ENCODE measurements at regions not wholly inside any gene's neighbourhood (a gene's known extent, or its start where the extent isn't known, plus 50 kb on each side); places are given as distances from the start of the nearest gene placed in this dataset.
"Not testable (repeated sequence)": the region's sequence is repeated elsewhere in the genome, so short reads cannot be mapped to it uniquely, and the experiment has no call there.

DNA sequence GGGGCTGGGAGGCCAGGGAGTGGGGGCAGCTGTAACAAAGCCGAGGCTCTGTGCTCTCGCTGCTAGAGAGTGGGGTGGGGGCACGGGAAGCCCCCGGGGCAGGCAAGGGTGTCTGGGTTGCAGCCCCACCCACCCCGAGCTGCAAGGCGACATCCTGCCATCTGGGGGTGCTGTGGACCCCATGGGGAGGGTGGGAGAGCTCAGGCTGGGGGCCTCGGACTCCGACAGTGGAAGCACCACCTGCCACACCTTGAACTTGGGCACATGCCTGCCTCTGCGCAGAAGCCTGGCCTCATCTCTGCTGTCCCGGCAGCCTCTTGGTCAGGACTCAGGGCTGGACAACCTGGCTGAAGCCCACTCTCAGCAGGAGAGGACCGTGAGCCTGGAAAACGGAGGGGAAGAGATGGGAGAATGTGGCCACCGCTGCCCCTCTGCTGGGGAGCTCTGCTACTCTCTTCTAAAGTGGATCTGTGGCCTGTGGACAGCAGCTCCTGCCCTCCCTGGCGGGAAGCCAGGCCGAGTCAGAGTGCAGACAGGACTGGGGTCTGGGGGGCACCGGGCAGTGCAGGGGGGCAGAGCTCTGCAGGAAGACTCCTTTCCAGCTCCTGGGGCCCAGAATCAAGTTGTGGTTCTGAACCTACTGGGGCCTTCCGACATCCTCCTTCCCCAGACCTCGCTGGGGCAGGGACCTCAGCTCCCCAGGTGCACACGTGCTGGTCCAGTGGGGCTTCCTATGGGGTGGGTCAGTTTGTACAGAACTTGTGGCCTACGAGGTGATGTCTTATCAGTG is 207.2 kb downstream of the BANP start:
- TF ChIP-seq, protein P1, sequence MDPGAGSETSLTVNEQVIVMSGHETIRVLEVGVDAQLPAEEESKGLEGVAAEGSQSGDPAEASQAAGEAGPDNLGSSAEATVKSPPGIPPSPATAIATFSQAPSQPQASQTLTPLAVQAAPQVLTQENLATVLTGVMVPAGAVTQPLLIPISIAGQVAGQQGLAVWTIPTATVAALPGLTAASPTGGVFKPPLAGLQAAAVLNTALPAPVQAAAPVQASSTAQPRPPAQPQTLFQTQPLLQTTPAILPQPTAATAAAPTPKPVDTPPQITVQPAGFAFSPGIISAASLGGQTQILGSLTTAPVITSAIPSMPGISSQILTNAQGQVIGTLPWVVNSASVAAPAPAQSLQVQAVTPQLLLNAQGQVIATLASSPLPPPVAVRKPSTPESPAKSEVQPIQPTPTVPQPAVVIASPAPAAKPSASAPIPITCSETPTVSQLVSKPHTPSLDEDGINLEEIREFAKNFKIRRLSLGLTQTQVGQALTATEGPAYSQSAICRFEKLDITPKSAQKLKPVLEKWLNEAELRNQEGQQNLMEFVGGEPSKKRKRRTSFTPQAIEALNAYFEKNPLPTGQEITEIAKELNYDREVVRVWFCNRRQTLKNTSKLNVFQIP (CRISPR knock-in tag; IDR thresholded peaks at IDR 0.05; ENCODE audit: borderline replicate concordance, low read depth) = not testable (repeated sequence)
- TF ChIP-seq, protein P2, sequence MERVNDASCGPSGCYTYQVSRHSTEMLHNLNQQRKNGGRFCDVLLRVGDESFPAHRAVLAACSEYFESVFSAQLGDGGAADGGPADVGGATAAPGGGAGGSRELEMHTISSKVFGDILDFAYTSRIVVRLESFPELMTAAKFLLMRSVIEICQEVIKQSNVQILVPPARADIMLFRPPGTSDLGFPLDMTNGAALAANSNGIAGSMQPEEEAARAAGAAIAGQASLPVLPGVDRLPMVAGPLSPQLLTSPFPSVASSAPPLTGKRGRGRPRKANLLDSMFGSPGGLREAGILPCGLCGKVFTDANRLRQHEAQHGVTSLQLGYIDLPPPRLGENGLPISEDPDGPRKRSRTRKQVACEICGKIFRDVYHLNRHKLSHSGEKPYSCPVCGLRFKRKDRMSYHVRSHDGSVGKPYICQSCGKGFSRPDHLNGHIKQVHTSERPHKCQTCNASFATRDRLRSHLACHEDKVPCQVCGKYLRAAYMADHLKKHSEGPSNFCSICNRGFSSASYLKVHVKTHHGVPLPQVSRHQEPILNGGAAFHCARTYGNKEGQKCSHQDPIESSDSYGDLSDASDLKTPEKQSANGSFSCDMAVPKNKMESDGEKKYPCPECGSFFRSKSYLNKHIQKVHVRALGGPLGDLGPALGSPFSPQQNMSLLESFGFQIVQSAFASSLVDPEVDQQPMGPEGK (CRISPR knock-in tag; IDR thresholded peaks at IDR 0.05; ENCODE audit: borderline replicate concordance) = not testable (repeated sequence)
- TF ChIP-seq ARNTL (CRISPR knock-in tag; IDR thresholded peaks at IDR 0.05; ENCODE audit: borderline replicate concordance, low read depth); GLIS3 (CRISPR knock-in tag; IDR thresholded peaks at IDR 0.05); ZNF565 (CRISPR knock-in tag; conservative IDR thresholded peaks at IDR 0.05; ENCODE audit: low read depth); ZFP30 (CRISPR knock-in tag; IDR thresholded peaks at IDR 0.05): not testable (repeated sequence)
